GM18499 (cell line): ENCODE measurements at regions not wholly inside any gene's neighbourhood (a gene's known extent, or its start where the extent isn't known, plus 50 kb on each side); places are given as distances from the start of the nearest gene placed in this dataset.

Source experiments
- ATAC-seq: cut with Tn5 transposase; IDR thresholded peaks from one replicate; pipeline ENCODE4 v1.9.1; 2021; ENCODE audit warnings: moderate number of reproducible peaks; ENCODE audit not compliant: insufficient read depth, unreplicated experiment

GRCh38 chr16:73432850-73433730 is 385.2 kb upstream of the ZFHX3 start:
- ATAC-seq = no peak

- ATAC-seq = no peak
Observed at GRCh38 chr16:73430138-73430537, 382.2 kb upstream of the ZFHX3 start.

GRCh38 chr16:73428121-73428520 is 380.2 kb upstream of the ZFHX3 start:
- ATAC-seq = no peak

GRCh38 chr16:73427164-73427563 is 379.2 kb upstream of the ZFHX3 start:
- ATAC-seq = no peak

- no peak for ATAC-seq
Observed at GRCh38 chr16:73426433-73427160, 378.7 kb upstream of the ZFHX3 start.

GRCh38 chr16:73420676-73421075 is 372.7 kb upstream of the ZFHX3 start:
- no peak for ATAC-seq

- ATAC-seq = no peak
Observed at GRCh38 chr16:73420244-73420643, 372.3 kb upstream of the ZFHX3 start.

- no peak for ATAC-seq
Observed at GRCh38 chr16:73418691-73419090, 370.8 kb upstream of the ZFHX3 start.

GRCh38 chr16:73418051-73418450 is 370.1 kb upstream of the ZFHX3 start:
- ATAC-seq = no peak

- ATAC-seq = no peak
Observed at GRCh38 chr16:73415286-73415685, 367.4 kb upstream of the ZFHX3 start.

- ATAC-seq = no peak
Observed at GRCh38 chr16:73414638-73415037, 366.7 kb upstream of the ZFHX3 start.

GRCh38 chr16:73413830-73414190 is 365.9 kb upstream of the ZFHX3 start:
- no peak for ATAC-seq

GRCh38 chr16:73413091-73413829 is 365.3 kb upstream of the ZFHX3 start:
- no peak for ATAC-seq

GRCh38 chr16:73412416-73412815 is 364.5 kb upstream of the ZFHX3 start:
- no peak for ATAC-seq

- no peak for ATAC-seq
Observed at GRCh38 chr16:73408716-73409115, 360.8 kb upstream of the ZFHX3 start.

- no peak for ATAC-seq
Observed at GRCh38 chr16:73408311-73408710, 360.4 kb upstream of the ZFHX3 start.

GRCh38 chr16:73405851-73406250 is 357.9 kb upstream of the ZFHX3 start:
- no peak for ATAC-seq

GRCh38 chr16:73404001-73404400 is 356.1 kb upstream of the ZFHX3 start:
- ATAC-seq = no peak

- no peak for ATAC-seq
Observed at GRCh38 chr16:73403291-73403690, 355.4 kb upstream of the ZFHX3 start.

- ATAC-seq = no peak
Observed at GRCh38 chr16:73400951-73401350, 353.0 kb upstream of the ZFHX3 start.

- ATAC-seq = no peak
Observed at GRCh38 chr16:73399997-73400396, 352.1 kb upstream of the ZFHX3 start.
